ENCODE measurements at regions not wholly inside any gene's neighbourhood (a gene's known extent, or its start where the extent isn't known, plus 50 kb on each side); places are given as distances from the start of the nearest gene placed in this dataset.

GRCh38 chr6:142679907-142680700, 264.9 kb downstream of the HIVEP2 start:
- Histone ChIP-seq H2AFZ (ENCODE audit: insufficient read depth, low read depth, low read length, poor library complexity, severe bottlenecking) (no peak overlapping the region), H3K4me3 (replicated peaks in 1 of 3; ENCODE audit: low read depth in 2 of 3, low read length in 3 of 3) (no peak overlapping the region), H3K27me3 (ENCODE audit: control insufficient read depth in 2 of 2, insufficient read depth in 2 of 2, low read length in 2 of 2) (peaks cover 0 to 2% of the 10 kb centered on the region in 2 donors), H3K9me3 (replicated peaks in 1 of 2; ENCODE audit: control insufficient read depth in 1 of 2, insufficient read depth in 1 of 2, low read length in 2 of 2) (no peaks in the 10 kb centered on the region), H4K20me1 (ENCODE audit: insufficient read depth, low read length) (no peaks in the 10 kb centered on the region), H3K79me2 (ENCODE audit: insufficient read depth, low read length) (no peaks in the 10 kb centered on the region), H3K9ac (ENCODE audit: insufficient read depth, low read length, poor library complexity, severe bottlenecking) (no peak overlapping the region), H3K27ac (ENCODE audit: low read depth in 1 of 2, low read length in 2 of 2) (no peak overlapping the region), H3K4me2 (replicated peaks; ENCODE audit: extremely low read depth, low read length, poor library complexity, severe bottlenecking) (no peak overlapping the region), H3K4me1 (ENCODE audit: control insufficient read depth in 1 of 2, insufficient read depth in 2 of 2, low read length in 2 of 2) (no peaks in the 10 kb centered on the region), H3K36me3 (replicated peaks in 1 of 2; ENCODE audit: control insufficient read depth in 1 of 2, insufficient read depth in 2 of 2, low read length in 2 of 2) (no peaks in the 10 kb centered on the region)
- Mint-ChIP-seq H3K27ac (no peak overlapping the region), H3K4me1 (peaks cover 2% of the 10 kb centered on the region), H3K4me3 (no peak overlapping the region), H3K9me3 (no peaks in the 10 kb centered on the region), H3K36me3 (no peaks in the 10 kb centered on the region), H3K27me3 (ENCODE audit: low read depth in 3 of 3) (peaks cover 0 to 8% (median 2%) of the 10 kb centered on the region in 3 donors)
- DNase-seq, result no peak
- no peak for TF ChIP-seq CTCF (IDR thresholded peaks at IDR 0.05)
- no CpG with 5 or more reads among the region's 4 CpGs for WGBS (ENCODE audit: insufficient coverage)
- intact Hi-C loops (cut with micrococcal nuclease), result no loop called here

- Mint-ChIP-seq H3K9me3 (no peaks in the 10 kb centered on the region), H3K4me1 (peaks cover 2% of the 10 kb centered on the region), H3K27me3 (ENCODE audit: low read depth in 3 of 3) (peaks cover 0 to 7% (median 0%) of the 10 kb centered on the region in 3 donors), H3K36me3 (no peaks in the 10 kb centered on the region), H3K27ac (no peak overlapping the region), H3K4me3 (no peak overlapping the region)
- no peak overlapping the region for H3K27ac ChIP-seq (ENCODE audit: low read depth in 1 of 2, low read length in 2 of 2)
- TF ChIP-seq CTCF (IDR thresholded peaks at IDR 0.05), result no peak
- intact Hi-C loops (cut with micrococcal nuclease), result no loop called here
- no peaks in the 10 kb centered on the region for H3K4me1 ChIP-seq (ENCODE audit: control insufficient read depth in 1 of 2, insufficient read depth in 2 of 2, low read length in 2 of 2)
- H3K4me3 ChIP-seq (replicated peaks in 1 of 3; ENCODE audit: low read depth in 2 of 3, low read length in 3 of 3), result no peak overlapping the region
- H3K27me3 ChIP-seq (ENCODE audit: control insufficient read depth in 2 of 2, insufficient read depth in 2 of 2, low read length in 2 of 2), result no peaks in the 10 kb centered on the region
- no peak overlapping the region for H3K4me2 ChIP-seq (replicated peaks; ENCODE audit: extremely low read depth, low read length, poor library complexity, severe bottlenecking)
- 96% methylated on average over 4 of the region's 5 CpGs for WGBS (ENCODE audit: insufficient coverage)
- no peaks in the 10 kb centered on the region for H3K79me2 ChIP-seq (ENCODE audit: insufficient read depth, low read length)
- DNase-seq, result no peak
- H4K20me1 ChIP-seq (ENCODE audit: insufficient read depth, low read length), result no peaks in the 10 kb centered on the region
- H3K9me3 ChIP-seq (replicated peaks in 1 of 2; ENCODE audit: control insufficient read depth in 1 of 2, insufficient read depth in 1 of 2, low read length in 2 of 2), result no peaks in the 10 kb centered on the region
- H3K9ac ChIP-seq (ENCODE audit: insufficient read depth, low read length, poor library complexity, severe bottlenecking), result no peak overlapping the region
- no peak overlapping the region for H2AFZ ChIP-seq (ENCODE audit: insufficient read depth, low read depth, low read length, poor library complexity, severe bottlenecking)
- no peaks in the 10 kb centered on the region for H3K36me3 ChIP-seq (replicated peaks in 1 of 2; ENCODE audit: control insufficient read depth in 1 of 2, insufficient read depth in 2 of 2, low read length in 2 of 2)
Observed at GRCh38 chr6:142681099-142681498, 263.9 kb downstream of the HIVEP2 start.

Measured in CD14-positive monocyte (primary cell).